NK-92 treated with Interleukin-12 subunit alpha and Interleukin-12 subunit beta, amount 100 ng/mL, for 24 hours (cell line): ENCODE measurements at regions not wholly inside any gene's neighbourhood (a gene's known extent, or its start where the extent isn't known, plus 50 kb on each side); places are given as distances from the start of the nearest gene placed in this dataset.

Experiments used
- DNase-seq: peaks from one replicate; lab custom pipeline; 2025; lab: John Stamatoyannopoulos, UW

DNA sequence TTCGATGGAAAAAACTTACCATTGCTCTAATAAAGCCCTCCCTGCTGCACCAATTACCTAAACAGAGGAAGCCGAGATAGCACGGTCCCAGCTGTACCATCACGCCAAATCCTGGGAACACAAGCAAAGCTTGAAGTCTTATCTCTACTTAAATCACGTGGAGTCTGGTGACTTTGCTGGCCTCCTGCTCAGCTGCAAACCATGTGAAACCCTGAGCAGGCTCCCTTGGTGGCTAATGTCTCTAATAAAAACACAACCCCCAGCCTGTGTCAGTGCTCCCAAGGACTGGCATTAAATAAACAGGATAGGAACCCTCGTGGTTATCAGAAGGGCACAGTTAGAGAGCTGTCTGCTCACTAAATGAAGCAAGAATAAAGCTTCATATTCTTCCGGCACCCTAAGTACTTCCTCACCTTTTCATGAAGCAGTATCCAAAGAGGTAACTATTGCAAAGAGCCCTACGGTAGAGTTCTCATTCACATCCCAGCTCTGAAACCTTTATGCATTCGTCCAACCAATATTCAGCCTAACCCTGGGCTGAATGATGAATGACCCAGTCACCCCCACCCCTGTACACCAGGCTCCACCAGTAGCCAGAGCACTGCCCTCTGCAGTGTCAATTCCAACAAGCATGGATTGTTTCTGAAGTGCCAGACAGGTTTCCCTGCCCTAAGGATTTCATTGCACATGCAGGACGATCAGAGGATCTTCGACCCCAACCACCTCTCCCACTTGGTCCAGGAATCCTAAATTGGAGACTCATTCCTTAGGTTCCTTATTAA, 452.7 kb upstream of the TMPO start:
- DNase-seq, result no peak

DNA sequence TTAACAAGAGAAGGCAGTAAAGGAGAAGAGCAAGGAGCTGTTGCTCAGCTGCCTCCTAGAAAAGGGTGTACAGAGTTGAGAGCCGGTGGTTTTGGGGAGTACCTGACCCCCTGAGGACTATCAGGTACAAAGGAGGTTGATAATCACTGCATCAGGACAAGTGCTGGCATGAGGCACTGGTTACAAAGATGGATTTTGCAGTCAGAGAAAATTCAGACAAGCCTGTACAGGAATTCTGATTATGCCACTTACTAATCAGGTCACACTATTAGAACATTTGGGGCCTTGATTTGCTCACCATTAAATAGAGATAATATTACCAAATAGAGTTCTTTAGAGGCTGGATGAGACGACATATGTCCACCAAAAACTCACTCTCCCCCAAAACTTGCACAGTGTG, 450.9 kb upstream of the TMPO start:
- DNase-seq, result no peak

DNA sequence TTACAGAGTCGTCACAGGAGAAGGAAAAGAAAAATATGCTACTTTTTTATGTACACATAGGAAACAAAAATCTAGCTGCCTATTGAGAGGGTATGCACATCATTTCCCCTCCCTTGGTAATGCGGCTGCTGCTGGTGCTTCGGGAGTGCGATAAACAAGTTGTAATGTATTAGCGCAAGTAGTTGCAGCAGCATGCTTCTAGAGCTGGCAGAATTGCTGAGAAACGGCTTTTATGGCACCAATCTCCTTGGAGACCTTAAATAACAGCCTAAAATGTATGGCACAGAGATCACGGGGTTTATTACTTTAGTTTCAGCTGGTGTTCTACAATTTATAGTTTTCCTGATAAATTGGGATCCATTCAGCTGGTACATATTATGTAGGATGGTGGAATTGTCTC, 447.6 kb upstream of the TMPO start:
- no peak for DNase-seq

DNA sequence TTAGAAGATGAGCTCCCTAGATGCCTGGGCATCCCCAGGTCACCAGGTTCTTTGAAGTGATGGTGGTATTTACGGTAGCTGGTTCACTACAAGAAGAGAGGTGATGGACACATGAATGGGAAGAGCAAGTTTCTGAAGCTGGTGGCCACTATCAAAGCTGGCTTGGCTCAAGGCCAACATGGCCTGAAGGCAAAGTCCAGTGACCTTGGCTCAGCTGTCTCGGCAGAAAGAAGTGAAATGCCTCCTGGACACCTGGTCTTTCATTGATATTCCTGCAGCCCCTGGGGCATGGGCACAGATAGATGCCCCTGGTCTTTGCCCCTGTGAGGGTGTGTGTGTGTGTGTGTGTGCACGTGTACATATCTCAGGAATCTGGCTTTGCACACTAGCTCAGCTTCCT, 441.8 kb upstream of the TMPO start:
- DNase-seq, result no peak

DNA sequence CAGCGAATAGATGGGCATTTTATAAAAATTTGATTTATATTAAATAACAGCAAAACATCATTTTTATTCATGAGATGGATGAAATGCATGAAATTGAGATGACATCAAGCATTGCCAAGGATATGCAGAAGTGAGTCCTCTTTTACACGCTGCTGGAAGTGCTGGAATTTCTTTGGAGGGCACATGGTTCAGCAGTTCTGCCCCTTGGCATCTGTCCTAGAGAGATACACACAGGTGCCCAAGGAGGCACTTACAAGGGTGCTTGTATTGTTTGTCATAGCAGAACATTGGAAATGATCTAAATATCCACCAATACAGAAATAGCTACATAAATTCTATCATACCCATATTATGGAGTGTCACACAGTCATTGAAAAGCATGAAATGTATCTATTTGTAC, 441.1 kb upstream of the TMPO start:
- DNase-seq, result no peak

DNA sequence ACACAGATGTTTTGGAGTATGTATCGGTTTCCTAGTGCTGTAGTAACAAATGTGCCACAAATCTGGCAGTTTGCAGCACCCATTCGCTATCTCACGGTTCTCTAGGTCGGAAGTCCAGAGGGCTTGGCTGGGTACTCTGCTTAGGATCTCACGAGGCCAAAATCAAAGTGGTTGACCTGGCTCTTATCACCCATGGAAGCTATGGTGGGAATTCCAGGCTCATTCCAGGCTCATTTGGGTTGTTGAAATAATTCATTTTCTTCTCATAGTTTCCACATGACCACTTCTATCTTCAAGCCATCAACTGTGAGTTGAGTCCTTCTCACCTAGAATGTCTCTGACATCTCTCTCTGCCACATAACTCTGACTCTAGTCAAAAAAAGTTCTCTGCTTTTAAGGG, 431.0 kb upstream of the TMPO start:
- DNase-seq, result no peak

DNA sequence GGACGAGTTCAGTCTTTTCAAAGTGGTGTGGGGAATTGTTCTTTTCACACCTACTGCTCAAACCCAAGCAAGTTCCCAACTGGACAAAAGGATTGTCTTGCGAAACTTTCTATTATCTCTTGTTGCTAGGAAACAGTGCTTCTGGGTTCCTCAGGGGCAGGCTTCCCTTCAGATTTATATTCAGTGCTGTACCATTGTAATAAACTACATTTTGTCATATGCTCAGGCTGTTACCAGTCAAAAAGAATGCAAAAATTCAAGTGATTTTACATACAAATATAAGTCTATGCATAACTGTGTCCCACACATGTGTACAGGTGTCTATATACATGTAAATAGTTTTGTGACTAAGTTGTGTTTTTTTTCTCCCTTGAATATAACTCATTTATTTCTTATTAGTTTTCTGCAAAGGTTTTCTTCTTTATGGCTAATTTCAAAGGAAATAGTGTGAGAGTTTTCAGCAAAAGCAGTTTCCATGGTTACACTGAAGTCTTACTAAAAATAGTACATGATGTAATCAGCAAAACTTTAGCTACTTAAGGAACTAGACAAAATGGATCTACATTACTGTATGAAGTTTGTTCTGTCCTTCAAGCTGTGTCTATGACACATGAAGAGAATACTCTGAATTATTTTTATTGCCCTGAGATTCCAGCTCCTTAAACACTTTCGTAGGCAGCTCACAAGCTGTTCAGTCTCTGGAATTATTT, 430.2 kb upstream of the TMPO start:
- no peak for DNase-seq

DNA sequence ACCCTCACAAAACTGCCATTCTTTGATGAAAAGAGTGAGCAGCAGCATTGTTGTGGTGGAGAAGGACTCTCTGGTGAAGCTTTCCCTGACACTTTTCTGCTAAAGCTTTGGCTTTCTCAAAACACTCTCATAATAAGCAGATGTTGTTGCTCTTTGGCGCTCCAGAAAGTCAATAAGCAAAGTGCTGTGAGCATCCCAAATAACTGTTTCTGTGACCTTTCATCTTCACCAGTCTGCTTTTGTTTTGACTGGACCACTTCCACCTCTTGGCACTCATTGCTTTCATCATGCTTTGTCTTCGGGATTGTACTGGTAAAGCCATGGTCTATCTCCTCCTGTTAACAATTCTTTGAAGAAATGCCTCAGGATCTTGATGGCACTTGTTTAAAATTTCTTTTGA, 424.7 kb upstream of the TMPO start:
- no peak for DNase-seq

DNA sequence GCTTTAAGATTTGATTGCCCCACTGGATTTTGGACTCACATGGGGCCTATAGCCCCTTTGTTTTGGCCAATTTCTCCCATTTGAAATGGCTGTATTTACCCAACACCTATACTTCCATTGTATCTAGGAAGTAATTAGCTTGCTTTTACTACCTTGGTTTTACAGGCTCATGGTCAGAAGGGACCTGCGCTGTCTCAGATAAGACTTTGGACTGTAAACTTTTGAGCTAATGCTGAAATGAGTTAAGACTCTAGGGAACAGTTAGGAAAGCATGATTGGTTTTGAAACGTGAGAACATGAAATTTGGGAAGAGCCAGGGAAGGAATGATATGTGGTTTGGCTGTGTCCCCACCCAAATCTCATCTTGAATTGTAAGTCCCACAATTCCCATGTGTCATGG, 419.0 kb upstream of the TMPO start:
- DNase-seq, result no peak

DNA sequence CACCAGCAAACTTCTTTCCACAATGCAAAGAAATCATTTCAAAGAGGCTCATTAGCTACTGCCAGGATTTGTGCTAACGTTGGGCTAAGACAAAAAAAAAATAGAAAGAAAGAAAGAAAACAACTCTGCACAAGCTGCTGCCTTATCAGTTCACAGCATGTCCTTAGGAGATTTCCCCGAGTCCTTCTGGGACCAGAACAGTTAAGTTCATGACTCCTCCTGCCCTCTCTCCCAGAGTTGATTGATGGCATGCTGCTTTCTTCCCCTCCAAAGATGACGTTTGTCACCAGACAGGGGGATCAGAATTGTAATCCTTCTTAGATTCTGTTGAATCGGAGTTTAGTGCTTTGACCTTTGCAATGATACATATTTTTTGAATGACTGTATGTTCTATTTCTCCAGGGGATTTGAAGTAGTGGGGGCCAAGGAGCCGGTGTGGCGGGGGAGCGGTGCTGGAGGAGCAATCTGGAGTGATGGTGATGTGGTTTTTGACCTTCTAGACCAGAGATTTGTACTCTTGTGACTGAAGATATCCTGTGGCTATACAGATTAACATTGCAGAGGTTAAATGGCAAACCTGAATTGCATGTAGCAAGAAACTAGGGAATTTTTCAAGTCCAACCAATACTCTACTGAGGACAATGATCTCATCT, 409.2 kb upstream of the TMPO start:
- DNase-seq, result no peak

DNA sequence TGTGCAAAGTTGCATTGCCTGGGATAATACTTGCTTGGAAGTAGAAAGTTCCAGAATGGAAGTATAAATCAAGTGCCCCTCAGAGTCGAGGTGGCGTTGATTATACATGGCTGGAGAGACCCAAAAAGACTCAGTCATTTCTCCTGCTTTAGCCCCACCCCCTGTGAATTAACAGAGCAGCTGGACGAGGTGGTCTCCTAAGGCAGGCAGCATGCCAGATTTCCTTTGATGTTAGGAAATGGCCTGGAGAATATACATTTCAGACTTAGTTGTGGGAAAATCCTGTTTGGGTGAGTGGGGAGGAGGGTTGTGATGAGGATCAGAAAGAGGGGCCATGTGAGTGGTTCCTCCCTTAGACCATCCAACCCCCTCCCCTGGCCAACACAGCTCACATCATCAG, 406.1 kb upstream of the TMPO start:
- DNase-seq, result no peak

DNA sequence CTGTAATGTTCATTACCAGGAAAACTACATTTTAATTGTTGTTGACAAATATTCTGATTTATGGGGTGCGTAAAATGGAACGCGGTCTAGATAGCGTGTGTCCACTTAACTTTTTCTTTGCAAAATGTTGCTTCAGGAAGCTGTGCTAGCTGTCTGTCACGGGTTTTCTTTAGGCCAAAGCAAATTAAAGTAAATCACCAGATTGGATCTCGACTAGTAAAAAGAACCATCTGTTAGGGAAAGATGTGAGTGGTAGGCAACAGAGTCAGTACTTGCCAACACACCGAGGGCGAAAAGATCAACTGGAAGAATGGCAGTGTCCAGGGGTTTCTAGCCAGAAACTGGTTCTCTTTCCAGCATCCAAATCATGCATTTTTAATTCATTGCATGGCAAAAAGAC, 404.9 kb upstream of the TMPO start:
- DNase-seq, result no peak

DNA sequence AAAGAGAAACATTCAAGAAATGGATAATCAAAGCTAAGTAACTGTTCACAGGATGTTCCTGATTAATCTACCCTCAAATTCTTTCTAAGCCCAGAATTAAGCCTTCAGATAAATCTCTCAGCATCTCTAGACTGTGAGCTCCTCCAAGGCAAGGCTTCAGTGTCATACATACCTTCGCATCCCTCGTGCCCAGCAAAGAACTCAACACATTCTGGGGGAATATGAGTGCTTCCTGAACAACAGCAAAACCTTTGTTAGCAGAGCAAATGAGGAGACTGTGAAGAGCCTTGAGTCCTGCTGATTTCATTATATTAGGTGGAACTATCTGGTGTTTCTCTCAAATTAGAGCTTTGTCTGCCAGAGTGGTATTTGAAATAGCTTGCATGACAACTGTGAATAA, 401.8 kb upstream of the TMPO start:
- no peak for DNase-seq

DNA sequence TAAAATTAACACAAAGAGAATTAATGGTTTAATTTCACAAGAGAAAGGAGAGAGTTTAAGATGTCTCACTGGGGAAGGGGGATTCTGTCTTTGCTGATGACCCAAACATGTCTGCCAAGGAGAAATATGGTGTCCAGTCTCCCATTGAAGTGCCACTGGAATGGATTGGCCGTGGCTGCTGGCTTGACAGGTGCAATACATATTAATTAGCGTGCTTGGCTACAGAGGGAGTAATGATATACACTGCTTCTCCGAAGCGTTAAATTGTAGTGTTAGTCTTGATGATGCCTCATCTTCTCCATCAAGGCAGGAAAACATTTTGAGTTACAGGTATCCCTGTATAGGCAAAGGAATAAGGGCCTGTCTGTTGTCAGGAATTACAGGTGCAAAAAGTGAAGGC, 393.4 kb upstream of the TMPO start:
- no peak for DNase-seq

DNA sequence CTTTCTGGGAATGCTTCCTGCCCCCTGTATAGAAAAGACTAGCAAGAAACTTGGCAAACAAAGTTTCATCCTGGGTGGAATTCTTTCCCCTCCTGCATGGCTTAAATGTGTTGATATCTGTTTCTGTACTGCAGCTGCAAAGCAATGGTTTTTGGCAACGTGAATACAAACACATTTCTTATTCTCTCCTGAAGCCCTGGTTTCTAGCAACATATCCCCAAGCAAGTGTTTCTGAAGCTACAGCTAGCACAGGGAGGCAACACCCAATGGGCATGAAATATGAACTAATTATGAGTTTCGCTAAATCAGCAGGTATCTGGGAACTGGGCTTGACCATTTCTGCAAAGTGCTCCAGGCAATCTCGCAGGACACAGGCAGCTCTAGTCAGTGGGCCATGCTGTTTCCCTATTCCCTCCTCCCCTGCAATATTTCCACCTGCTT, 392.3 kb upstream of the TMPO start:
- no peak for DNase-seq

DNA sequence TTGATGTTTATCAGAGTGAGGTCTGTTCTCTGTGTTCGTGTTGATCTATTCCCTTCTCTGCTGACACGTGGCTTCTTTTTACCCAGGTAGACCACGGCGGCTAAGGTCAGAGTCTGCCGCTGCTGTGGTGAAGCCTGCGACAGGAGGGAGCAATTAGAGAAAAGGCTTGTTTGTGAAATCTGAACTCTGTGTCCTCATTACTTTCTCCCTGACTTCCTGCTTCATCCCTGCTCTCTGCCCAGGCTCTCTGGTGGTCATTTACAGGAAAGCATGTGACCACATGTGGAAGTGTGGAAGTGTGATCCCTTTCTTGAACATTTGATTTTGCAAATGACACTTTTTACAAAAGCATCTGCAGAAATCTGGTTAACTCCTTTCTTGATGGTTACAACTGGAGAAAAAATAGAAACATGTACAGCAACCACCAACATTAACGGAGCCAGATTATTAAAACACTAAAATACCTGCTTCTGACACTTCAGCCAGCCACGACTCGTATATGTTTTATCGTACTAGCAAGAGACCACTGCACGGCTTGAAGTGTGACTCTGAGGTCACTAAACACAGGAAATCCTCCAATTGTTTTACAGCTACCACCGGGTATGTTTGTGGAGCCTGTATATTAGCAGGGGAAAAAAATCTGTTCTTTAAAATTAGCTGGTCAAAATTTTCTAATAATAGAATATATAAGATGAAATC, 388.6 kb upstream of the TMPO start:
- DNase-seq, result no peak

DNA sequence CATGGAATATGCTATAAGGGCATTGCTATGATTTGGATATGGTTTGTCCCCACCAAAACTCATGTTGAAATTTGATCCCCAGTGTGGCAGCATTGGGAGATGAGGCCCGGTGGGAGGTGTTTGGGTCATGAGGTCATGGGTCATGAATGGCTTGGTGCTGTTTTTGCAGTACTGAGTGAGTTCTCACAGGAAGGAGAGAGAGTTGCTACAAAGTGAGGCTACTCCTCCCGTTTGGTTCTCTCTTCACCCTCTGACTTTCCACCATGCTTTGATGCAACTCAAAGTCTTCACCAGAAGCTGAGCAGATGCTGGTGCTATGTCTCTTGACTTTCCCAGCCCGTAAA, 388.1 kb upstream of the TMPO start:
- DNase-seq, result no peak

DNA sequence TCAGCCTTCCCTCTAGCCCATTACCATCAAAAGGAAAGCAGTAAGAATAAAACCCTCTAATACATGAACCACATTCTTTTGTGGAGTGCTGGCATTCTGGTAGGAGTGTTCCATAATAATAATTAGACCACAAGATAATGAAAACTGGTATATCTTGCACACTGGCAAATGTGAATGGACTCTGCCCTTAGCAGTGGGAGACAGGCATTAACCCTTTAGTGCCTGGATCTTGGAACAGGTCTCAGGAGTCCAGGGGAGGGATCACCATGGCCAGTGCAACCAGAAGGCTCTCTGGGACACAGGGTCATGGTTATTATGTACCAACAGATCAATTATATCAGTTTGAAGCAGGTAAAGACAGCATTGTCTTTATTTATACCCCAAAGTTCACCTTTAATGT, 387.5 kb upstream of the TMPO start:
- no peak for DNase-seq

DNA sequence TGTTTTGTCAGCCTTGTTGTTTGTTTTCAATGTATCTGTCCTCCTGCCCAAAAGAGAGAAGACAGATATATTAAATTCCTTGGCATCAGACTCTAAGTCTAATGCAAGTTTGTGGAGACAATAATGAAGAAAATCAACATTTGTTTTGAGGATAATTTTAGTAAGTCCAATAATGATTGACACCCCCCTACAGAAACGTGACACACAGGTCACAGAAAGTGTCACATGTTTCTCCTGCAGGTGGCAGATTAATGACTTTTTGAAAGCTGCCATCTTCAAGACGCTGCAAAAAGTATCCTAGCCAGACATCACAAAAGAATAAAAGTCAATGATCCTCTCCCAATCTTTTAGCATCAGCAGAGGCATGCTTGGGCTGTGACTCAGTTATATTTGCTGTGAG, 378.8 kb upstream of the TMPO start:
- DNase-seq, result no peak

DNA sequence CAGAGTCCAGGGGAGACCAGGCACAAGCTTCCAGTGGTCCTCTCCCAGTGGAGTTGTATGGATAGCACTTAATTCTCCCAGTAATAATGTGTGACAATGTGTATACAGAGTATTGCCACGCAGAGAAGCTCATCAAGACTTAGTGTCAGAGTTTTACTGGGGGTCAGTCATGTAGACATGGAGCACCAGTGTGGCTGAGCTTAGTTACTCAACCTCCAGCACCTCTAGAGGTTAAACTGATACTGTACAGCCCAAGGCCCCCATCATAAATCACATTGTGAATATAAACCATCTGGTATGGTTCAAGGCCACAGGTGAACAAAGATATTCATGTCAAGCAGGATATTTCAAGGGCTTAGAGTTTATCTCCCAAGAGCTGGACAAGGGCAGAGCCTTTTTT, 378.1 kb upstream of the TMPO start:
- DNase-seq, result no peak

DNA sequence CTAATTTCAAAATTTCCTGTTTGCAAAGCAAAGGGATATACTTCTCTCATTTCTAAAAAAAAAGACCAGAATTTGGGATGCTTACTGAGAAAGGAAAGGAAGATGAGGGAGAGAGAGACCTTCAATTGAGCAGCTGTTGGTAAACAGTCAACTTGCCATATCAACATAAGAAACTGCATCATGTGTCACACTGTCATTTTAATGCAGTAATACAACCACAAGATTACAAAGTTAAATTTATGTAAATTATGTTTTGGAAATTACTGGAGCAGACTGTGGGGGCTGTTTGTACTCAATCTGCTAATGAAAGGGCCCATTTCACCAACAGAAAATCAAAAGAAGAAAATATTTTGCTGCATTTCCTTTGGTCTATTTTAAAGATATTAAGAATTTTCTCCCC, 370.4 kb upstream of the TMPO start:
- no peak for DNase-seq

DNA sequence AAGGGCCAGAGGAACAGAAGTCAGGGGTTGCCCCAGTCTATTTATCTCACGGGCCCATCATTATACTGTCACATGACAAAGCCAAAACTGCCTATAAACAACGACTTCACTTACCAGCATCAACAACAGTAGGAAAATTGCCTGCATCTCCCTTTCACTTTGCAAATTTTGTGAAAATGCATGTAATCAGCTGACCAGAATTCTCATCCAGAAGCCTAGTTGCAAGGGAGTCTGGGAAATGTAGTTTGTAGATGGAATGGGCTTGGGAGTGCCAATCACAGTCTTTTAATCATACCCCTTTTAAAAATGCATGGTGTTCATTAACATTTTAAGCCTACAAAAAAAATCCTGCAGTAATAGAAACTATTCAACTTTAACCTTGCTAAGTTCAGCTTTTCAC, 369.3 kb upstream of the TMPO start:
- no peak for DNase-seq

DNA sequence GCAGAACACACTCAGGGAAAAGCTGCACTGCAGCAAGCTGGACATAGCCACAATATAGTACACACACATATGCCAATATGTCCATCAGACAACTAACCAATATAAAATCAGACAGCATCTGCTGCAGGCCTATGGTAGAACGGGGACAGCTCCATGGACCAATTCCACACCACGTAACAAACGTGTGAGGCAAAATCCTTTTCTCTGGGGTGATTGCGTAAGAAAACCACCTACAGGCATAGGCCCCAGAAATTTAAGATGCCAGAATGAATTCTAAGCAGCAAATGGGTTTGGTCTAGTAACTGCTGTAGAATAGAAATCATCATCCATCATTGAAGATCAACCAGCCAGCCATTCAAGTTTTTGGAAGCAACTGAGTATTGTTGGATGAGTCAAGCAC, 368.9 kb upstream of the TMPO start:
- DNase-seq, result no peak
